ENCODE measurements at regions not wholly inside any gene's neighbourhood (a gene's known extent, or its start where the extent isn't known, plus 50 kb on each side); places are given as distances from the start of the nearest gene placed in this dataset.
A peak's percentile ranks its signal among the peaks of the same experiment; 100 is the strongest.
"Not testable (repeated sequence)": the region's sequence is repeated elsewhere in the genome, so short reads cannot be mapped to it uniquely, and the experiment has no call there.

GRCh38 chr20:20791664-20792568 lies 79.5 kb upstream of the RALGAPA2 start:
- no peak for DNase-seq

GRCh38 chr20:20788308-20788707 lies 75.9 kb upstream of the RALGAPA2 start:
- no peak for DNase-seq

- DNase-seq, result no peak
Measured at GRCh38 chr20:20786428-20786827, 74.0 kb upstream of the RALGAPA2 start.

GRCh38 chr20:20785226-20785625 lies 72.8 kb upstream of the RALGAPA2 start:
- no peak for DNase-seq

GRCh38 chr20:20784450-20784849 lies 72.0 kb upstream of the RALGAPA2 start:
- DNase-seq, result not testable (repeated sequence)

- no peak for DNase-seq
Measured at GRCh38 chr20:20783450-20783849, 71.0 kb upstream of the RALGAPA2 start.

GRCh38 chr20:20782755-20783154 lies 70.3 kb upstream of the RALGAPA2 start:
- DNase-seq, result no peak

- DNase-seq, result no peak
Measured at GRCh38 chr20:20782231-20782630, 69.8 kb upstream of the RALGAPA2 start.

- DNase-seq, result no peak
Measured at GRCh38 chr20:20781029-20781428, 68.6 kb upstream of the RALGAPA2 start.

GRCh38 chr20:20780127-20780824 lies 67.8 kb upstream of the RALGAPA2 start:
- DNase-seq, result peak; percentile 9

- DNase-seq, result no peak
Measured at GRCh38 chr20:20778676-20779075, 66.2 kb upstream of the RALGAPA2 start.

- no peak for DNase-seq
Measured at GRCh38 chr20:20772497-20773085, 60.1 kb upstream of the RALGAPA2 start.

- DNase-seq, result no peak
Measured at GRCh38 chr20:20768202-20768815, 55.9 kb upstream of the RALGAPA2 start.

GRCh38 chr20:20765696-20766365 lies 53.4 kb upstream of the RALGAPA2 start:
- no peak for DNase-seq

- no peak for DNase-seq
Measured at GRCh38 chr20:20763650-20764049, 51.2 kb upstream of the RALGAPA2 start.
